Esophagus mucosa (tissue), 1 donor: ENCODE measurements at regions not wholly inside any gene's neighbourhood (a gene's known extent, or its start where the extent isn't known, plus 50 kb on each side); places are given as distances from the start of the nearest gene placed in this dataset.
"Not testable (repeated sequence)": the region's sequence is repeated elsewhere in the genome, so short reads cannot be mapped to it uniquely, and the experiment has no call there.

ENCODE experiments used
- ATAC-seq: fragments of 200-7000 bp; cut with Tn5 transposase; one replicate; pipeline ENCODE4 v1.9.1; 2020
- donor health status: DM: yes; HTN: yes; CAD: no.

DNA sequence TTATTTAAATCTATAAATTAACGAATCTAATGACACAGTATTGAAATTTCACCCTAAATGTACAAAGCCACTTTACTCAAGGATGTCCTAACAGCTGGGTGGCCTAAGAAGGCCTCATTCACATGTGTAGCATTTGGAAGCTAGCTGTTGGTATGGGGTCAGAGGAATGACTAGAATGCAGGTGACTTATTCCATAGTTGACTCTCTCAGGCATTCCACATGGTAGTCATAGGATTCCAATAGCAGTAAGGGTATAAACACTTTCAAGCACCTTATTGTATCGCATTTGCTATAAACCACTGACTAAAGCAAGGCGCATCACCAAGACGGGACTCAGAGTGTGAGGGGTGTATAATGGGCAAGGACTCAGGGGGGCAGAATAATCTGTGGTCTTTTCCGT lies 294.8 kb upstream of the EPHA3 start:
- no peak for ATAC-seq

DNA sequence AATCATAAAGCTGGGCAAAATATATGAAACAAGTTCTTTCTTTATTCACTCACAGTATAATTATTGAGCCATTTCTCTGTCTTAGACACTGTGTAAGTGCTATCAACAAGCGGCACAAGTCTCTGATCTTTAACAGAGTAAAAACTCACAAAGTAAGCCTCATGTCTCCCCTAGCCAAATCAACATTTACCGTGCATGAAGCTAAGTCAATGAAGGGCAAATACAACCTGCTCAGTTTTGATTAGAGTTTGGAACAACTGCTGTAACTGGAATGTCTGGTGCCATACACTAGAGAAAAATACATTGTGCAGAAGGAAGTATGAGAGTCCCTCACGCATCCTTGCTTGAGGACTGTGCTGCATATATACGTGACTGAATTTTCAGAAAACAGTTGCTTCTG lies 291.0 kb upstream of the EPHA3 start:
- no peak for ATAC-seq

DNA sequence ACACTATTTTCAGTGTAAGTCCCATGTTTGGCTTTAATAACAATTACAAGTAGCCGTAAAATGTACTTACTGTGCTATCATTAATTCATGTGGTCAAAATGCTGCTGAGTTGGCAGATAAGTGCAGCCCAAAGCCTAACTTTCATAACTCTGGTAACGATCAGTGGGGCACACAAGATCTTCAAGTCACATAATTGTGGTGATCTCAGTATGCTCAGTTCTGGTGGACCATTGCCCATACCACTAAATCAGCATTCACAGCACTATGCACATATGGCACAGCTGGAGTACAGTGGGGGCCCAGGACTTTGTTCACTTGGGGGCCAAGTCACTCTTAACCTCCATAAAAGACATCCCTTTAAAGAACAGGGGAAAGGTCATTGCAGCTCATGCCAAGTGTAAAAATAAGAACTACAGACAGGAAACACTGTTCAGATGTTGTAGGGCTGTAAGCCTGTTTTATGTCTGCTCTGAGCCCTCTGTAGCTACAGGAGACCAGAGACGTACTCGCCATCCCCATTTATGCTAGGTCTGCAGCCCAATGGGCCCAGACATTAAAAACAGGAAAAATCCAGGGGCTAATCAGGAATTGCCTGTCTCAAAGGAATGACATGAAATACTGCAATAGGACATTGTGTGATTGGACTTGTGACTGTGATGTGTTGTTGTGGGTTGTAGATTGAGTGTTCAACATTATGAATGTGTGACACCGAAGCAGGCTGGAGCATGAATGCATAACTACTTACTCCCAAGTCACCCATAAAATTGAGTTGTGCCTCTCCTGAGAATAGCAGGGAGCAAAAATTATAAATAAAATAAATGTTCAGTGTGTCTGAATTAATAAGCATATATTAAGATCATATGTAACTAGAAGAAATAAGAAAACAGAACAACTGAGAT lies 282.5 kb upstream of the EPHA3 start:
- ATAC-seq, result no peak

- no peak for ATAC-seq
Measured at GRCh38 chr3:88828466-88828865, 279.0 kb upstream of the EPHA3 start.

GRCh38 chr3:88852606-88853005 lies 254.8 kb upstream of the EPHA3 start:
- no peak for ATAC-seq

- ATAC-seq, result no peak
Measured at GRCh38 chr3:88863196-88863595, 244.2 kb upstream of the EPHA3 start.

DNA sequence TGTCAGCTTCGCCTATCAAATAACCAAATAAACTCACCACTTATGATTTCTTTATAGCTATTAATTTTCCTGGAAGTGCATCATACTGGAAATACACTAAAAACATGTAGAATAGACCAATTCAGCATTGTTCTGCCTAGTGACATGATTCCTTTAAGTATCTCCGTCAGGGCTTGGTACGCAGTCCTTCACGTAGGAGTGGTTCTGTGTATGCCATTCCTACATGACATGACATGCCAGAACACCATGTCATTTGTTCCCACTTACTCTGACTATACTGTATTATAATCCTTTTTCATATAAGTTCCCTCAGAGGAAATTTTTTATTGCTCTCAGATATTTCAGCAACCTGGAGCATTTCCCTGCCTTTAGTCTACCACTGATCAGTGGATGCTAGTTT lies 230.7 kb upstream of the EPHA3 start:
- no peak for ATAC-seq

- ATAC-seq, result peak; percentile 81
Measured at GRCh38 chr3:88879905-88880304, 227.5 kb upstream of the EPHA3 start.

- ATAC-seq, result no peak
Measured at GRCh38 chr3:88882121-88882520, 225.3 kb upstream of the EPHA3 start.

DNA sequence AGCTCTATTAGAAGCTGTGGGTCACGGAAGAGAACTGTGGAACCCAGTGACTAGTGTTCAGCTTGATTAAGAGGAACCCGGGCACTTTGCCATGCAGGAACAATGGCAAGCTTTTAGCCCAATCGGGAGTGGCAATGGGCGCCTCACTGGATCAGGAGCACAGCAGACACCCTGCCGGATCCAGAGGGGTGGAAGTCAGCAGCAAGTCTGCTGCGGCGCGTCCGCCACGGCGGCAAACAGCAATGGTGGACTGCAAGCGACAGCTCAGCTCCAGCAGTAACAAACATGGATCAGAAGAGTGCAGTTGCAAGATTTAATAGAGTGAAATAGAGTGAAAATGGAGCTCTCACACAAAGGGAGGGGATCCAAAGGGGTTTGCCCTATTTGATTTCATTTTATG lies 220.8 kb upstream of the EPHA3 start:
- ATAC-seq, result not testable (repeated sequence)

DNA sequence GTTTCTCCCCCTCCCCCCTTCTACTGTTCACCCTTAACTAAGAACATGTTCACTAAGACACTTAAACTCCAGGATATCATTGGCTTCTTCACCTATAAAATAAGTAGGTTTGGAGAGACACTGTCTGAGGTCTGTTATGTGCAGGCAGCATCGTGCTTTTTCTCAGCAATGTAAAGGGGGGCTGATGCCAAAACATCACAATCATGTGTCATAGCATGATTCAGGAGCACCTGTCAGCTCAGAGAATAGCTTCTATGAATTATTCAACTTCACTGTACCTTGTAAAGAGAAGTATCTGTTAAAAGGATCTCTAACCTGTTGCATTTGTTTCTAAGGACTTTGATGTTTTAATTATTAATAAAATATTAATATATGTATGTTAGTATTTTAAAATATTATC lies 211.4 kb upstream of the EPHA3 start:
- no peak for ATAC-seq

- no peak for ATAC-seq
Measured at GRCh38 chr3:88912294-88912877, 195.0 kb upstream of the EPHA3 start.

- ATAC-seq, result no peak
Measured at GRCh38 chr3:88918841-88919240, 188.6 kb upstream of the EPHA3 start.

GRCh38 chr3:88921986-88922385 lies 185.4 kb upstream of the EPHA3 start:
- no peak for ATAC-seq

DNA sequence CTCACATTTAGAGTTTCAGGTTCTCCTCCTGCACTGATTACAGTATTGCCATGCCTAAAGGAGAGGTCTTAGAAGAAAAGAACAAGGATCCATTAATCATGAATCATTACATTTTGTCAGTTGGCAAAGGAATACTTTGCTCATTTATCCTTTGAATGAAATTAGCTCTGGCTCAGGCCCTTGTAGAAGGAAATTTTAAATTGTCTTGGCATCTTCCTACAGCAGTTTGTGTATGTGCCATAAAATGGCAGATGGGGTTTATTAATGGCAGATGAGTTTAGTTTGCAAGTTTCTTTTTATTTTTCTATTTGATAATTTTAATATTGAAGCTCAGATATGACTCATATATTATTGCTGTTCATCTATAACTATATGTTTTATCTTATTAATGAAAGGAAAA lies 181.2 kb upstream of the EPHA3 start:
- ATAC-seq, result no peak

DNA sequence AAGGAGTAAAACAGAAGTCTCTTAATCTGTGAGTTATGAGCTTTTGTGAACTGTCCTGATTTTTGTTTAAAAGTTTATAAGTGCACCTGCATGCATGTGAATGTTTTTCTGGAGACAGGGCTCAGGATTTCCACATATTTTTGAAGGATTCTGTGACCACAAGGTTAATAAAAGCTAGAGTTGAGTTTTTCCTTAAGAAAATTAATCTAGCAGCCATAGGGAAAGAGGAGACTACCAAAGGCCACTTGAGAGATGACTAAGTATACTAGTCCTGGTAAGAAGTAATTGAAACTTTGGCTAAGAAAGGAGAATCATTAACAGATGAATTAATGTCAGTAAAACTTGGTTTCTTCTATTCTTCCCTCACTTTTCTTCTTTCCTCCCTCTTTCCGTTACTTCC lies 176.8 kb upstream of the EPHA3 start:
- ATAC-seq, result no peak

DNA sequence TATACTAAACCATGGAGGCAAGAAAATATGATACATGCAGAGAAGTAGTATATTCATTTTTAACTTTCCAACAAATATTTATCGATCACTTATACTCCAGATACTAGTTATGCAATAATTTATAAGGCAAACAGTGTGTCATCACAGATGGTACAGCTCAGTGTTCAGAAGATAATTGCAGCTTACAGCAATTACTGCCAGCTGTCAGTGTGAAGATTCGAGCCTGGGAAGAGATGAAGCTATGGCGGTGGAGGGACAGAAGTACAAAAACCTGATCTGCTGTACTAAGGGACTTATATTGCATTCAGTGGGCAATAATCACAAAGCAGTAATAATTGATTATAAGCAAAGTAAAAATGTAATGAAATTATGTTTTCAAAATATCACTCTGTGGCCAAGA lies 170.6 kb upstream of the EPHA3 start:
- ATAC-seq, result no peak

GRCh38 chr3:88940296-88940695 lies 167.1 kb upstream of the EPHA3 start:
- no peak for ATAC-seq

GRCh38 chr3:88947013-88947412 lies 160.4 kb upstream of the EPHA3 start:
- no peak for ATAC-seq

- no peak for ATAC-seq
Measured at GRCh38 chr3:88954853-88955252, 152.6 kb upstream of the EPHA3 start.

- ATAC-seq, result no peak
Measured at GRCh38 chr3:88955274-88955673, 152.1 kb upstream of the EPHA3 start.

DNA sequence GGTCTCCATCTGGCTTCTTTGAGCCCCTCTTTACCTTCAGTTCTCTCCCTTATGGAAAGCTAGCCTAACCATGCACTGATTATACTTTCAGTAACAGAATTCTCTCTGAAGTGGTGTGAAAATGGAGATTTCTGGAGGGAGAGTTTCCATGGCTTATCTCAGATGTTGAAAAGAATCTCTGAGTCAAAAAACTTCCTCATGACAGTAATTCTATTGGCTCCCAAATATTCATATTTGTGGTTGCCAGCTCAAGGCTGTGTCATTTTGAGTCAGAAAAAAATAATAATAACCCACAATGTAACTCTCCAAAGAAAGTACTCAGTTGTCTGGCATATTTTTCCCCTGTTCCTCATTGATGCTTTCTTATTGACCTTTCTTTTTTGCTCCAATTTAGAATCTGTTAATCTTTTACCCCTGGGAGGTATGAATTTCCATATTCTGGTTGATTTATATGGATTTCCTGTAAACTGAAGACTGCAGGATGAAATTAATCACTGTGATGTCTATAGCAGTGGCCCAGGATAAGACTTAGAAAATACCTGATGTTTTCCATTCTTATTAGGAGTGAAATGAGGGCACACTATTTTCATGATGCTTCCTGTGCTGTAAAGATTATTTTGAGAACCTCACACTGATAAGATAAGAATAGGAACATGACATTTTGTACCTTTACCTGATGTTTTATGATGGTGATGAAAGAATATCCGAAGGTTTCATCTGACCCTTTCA lies 149.5 kb upstream of the EPHA3 start:
- no peak for ATAC-seq

- ATAC-seq, result no peak
Measured at GRCh38 chr3:88960019-88960418, 147.4 kb upstream of the EPHA3 start.

DNA sequence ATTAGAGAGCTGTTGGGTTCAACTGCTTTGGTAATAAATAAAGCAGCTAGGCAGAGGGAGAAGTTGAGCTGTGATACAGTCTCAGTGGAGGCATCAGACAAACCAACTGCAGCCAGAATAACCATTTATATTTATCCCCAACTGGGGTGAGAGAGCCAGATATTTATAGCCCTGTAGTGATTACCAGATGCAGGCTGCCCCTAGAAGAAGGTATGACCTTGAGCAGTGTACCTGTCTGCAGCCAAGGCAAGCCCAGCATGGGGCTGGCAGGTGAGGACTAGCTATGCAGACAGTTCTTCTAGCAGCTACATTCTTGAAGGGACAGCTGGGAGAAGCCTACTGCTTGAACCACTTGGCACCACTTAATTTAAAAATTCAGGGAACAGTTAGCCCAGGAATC lies 144.4 kb upstream of the EPHA3 start:
- no peak for ATAC-seq
